Osteocyte (in vitro differentiated cells): ENCODE measurements at regions not wholly inside any gene's neighbourhood (a gene's known extent, or its start where the extent isn't known, plus 50 kb on each side); places are given as distances from the start of the nearest gene placed in this dataset.

Experiments
- DNase-seq: peaks from one replicate; pipeline ENCODE4 v3.0.0; 2021; ENCODE audit warnings: mixed read lengths; ENCODE audit not compliant: unreplicated experiment; ENCODE audit errors: extremely low spot score
- H3K27ac Mint-ChIP-seq: one replicate; pipeline ENCODE4 v1.8.0; 2021; ENCODE audit warnings: mild to moderate bottlenecking, mixed read lengths; ENCODE audit not compliant: unreplicated experiment
- H3K27me3 Mint-ChIP-seq: one replicate; pipeline ENCODE4 v1.8.0; 2021; ENCODE audit warnings: mixed read lengths; ENCODE audit not compliant: unreplicated experiment
- H3K36me3 Mint-ChIP-seq: one replicate; pipeline ENCODE4 v1.8.0; 2021; ENCODE audit warnings: mixed read lengths; ENCODE audit not compliant: unreplicated experiment
- H3K4me1 Mint-ChIP-seq: one replicate; pipeline ENCODE4 v1.8.0; 2021; ENCODE audit warnings: mixed read lengths; ENCODE audit not compliant: unreplicated experiment
- H3K4me3 Mint-ChIP-seq: one replicate; pipeline ENCODE4 v1.8.0; 2021; ENCODE audit warnings: mild to moderate bottlenecking, moderate library complexity, mixed read lengths; ENCODE audit not compliant: unreplicated experiment
- H3K9me3 Mint-ChIP-seq: one replicate; pipeline ENCODE4 v1.8.0; 2021; ENCODE audit warnings: mixed read lengths; ENCODE audit not compliant: unreplicated experiment
- CTCF ChIP-seq: fragments of 200-600 bp; sonication (generic); IDR thresholded peaks from 2 replicates; pipeline ENCODE4 v1.5.0; 2021; ENCODE audit warnings: antibody characterized with exemption, mild to moderate bottlenecking, moderate library complexity

- Mint-ChIP-seq H3K4me3 (no peak overlapping the region), H3K9me3 (peaks cover 11% of the 10 kb centered on the region), H3K36me3 (peaks cover 6% of the 10 kb centered on the region)
These were observed 281.3 kb upstream of the COL8A1 start for GRCh38 chr3:99357131-99357530.

GRCh38 chr3:99356696-99357095 is 281.7 kb upstream of the COL8A1 start:
- no peak for TF ChIP-seq CTCF
- Mint-ChIP-seq H3K27me3 (no peaks in the 10 kb centered on the region), H3K9me3 (peaks cover 11% of the 10 kb centered on the region), H3K4me3 (no peak overlapping the region), H3K27ac (no peak overlapping the region), H3K4me1 (peaks cover 8% of the 10 kb centered on the region), H3K36me3 (peaks cover 6% of the 10 kb centered on the region)
- DNase-seq = no peak

More at GRCh38 chr3:99357131-99357530, 281.3 kb upstream of the COL8A1 start:
- Mint-ChIP-seq H3K4me1 (peaks cover 4% of the 10 kb centered on the region), H3K27me3 (no peaks in the 10 kb centered on the region), H3K27ac (no peak overlapping the region)
- no peak for DNase-seq
- TF ChIP-seq CTCF = no peak

GRCh38 chr3:99355465-99355864 is 282.9 kb upstream of the COL8A1 start:
- Mint-ChIP-seq H3K9me3 (peaks cover 7% of the 10 kb centered on the region), H3K27ac (no peak overlapping the region), H3K4me1 (peaks cover 21% of the 10 kb centered on the region), H3K4me3 (no peak overlapping the region), H3K27me3 (no peaks in the 10 kb centered on the region), H3K36me3 (peaks cover 3% of the 10 kb centered on the region)
- no peak for DNase-seq
- no peak for TF ChIP-seq CTCF

GRCh38 chr3:99352811-99353210 is 285.6 kb upstream of the COL8A1 start:
- Mint-ChIP-seq H3K27ac (no peak overlapping the region), H3K27me3 (no peaks in the 10 kb centered on the region), H3K36me3 (peaks cover 5% of the 10 kb centered on the region), H3K4me1 (peaks cover 22% of the 10 kb centered on the region), H3K4me3 (no peak overlapping the region), H3K9me3 (peaks cover 8% of the 10 kb centered on the region)
- no peak for DNase-seq
- no peak for TF ChIP-seq CTCF

- Mint-ChIP-seq H3K36me3 (peaks cover 5% of the 10 kb centered on the region), H3K27me3 (no peaks in the 10 kb centered on the region), H3K4me1 (peaks cover 26% of the 10 kb centered on the region), H3K9me3 (peaks cover 8% of the 10 kb centered on the region), H3K4me3 (no peak overlapping the region), H3K27ac (no peak overlapping the region)
- no peak for DNase-seq
- no peak for TF ChIP-seq CTCF
These were observed 287.3 kb upstream of the COL8A1 start for GRCh38 chr3:99351122-99351521.
